ENCODE measurements at regions not wholly inside any gene's neighbourhood (a gene's known extent, or its start where the extent isn't known, plus 50 kb on each side); places are given as distances from the start of the nearest gene placed in this dataset.

DNA sequence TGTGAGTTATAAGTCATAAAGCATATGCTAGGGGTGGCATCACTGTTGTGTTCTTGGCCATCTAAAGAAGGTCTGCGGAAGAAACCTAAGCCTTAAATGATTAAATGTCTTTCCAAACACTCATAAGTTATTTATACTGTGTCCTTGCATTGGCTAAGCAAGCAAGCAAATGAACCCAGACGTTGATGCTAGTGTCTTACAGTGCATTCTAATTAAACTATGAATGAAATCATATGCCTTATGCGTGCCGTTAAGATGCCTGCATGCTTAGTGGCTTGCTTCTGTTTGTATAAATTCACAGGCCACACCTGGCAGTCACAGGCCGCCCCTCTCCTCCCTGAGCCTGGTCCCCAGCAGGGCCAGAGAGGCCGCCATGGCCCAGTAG, 49.9 kb downstream of the RIN2 start:
- no peak for DNase-seq

DNA sequence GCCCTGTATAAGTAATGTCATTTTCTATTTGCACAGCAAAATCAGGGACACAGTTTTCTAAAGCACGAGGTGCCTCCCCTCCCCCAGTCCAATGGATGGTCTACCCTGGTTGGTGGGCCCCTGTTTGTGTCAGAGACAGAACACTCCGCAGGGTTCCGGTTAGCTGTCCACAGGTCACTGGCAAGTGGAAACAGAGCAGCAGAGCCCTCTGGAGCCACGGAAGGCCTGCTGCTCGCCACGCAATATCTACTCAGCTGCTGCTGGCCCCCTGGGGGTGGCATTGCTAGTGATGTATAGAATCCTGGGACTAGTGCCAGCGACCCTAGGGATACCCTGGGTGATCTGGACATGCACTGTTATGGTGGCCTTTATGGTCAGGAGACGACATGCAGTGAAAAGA, 50.4 kb downstream of the RIN2 start:
- no peak for DNase-seq

DNA sequence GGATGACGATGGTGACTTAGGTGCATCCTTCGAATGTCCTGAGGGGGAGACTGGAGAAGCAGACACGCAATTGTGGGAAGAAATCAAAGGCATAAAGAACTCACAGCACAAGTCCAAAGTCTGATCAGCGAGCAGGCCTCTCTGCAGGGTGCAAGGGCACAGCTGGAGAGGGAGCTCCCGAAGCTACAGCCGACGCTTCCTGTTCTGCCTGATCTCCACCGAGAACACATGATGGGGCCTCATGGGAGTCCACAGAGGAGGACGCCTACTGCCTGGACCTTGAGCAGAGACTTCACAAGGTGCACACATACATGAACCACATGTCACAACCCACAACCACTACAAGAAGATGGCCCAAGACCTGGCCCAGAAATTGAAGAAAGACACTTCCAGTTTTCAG, 51.4 kb downstream of the RIN2 start:
- no peak for DNase-seq

DNA sequence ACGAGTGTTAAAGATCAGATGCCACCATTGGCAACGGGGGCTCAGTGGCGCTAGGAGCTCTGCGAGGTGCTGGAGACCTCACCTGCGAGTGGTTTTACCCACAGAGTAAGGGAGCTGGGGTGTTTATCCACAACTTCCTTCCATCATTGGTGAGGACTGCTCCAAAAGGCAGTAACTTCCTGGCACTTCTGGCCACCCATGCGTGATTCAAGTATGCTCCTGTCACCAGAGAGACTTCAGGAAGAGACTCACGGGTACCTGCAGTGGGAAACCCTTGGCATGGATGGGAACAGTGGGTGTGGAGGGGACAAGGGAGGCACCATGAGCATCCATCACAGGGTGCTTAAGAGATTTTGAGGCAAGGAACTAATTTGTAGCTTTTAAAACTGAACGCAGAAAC, 53.2 kb downstream of the RIN2 start:
- no peak for DNase-seq

DNA sequence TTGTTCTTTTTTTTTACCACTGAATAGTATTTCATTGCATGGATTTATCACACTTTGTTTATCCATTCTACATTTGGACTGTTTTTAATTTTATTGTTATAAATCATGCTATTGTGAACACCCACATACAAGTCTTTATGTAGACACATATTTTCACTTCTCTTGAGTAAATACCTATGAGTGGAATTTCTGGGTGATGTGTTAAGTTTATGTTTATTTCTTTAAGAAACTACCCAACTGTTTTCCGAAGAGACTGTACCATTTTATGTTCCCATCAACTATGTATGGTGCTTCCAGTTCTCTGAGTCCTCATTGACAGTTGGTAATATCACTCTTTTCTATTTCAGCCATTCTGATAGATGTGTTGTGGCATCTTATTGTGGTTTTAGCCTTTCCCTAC, 54.0 kb downstream of the RIN2 start:
- DNase-seq = no peak

DNA sequence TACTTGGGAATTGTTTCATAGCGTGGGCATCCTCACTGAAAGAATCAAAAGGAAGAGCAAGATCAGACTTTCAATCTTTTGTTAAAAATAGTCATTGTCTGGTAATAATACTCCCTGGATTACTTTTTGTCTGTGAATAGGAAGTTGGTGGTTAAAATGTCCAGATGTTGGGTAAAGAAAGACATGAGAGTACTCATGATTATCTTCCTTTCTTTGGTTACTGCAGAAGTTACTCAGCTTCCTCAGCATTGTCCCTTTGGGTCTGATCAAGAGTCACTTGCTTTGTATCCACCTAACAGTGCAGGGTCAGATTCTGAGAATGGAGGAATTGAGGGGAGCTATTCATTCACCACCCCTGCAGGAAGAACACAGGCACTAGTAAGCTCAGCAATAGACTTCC, 54.6 kb downstream of the RIN2 start:
- no peak for DNase-seq

DNA sequence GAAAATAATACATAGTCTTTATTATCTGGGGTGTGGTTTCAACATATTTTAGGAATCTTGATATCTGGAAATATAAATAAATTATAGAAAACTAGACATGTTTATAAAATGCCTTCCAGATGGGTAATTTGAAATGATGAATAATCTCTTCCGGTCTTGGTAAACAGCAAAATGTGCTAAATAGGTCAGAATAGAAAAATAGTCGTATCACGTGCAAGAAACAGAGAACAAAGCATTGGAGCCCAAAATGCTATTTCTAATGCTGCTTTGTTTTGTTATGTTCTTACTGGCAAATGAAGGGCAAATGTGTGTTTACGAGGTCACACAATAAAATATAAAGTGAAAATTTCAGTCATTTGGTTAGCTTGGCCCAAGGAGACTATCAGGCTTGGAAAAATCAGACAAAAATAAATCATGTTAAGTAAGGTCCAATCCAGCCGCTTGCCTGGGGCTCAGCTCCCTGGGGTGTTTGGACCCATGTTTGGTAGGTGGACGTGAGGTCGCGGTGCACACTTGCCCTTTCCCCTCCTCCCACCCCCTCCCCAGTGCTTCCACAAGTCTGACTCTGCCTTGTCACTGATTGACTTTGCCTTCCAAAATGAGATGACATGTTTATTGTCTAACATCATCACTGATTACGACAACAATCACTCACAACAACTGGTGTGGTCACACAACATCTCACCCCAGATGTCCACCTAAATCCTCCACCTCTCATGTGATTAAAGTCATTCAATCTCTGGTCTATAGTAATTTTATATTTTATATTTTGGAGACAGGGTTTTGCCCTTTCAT, 56.0 kb downstream of the RIN2 start:
- no peak for DNase-seq

DNA sequence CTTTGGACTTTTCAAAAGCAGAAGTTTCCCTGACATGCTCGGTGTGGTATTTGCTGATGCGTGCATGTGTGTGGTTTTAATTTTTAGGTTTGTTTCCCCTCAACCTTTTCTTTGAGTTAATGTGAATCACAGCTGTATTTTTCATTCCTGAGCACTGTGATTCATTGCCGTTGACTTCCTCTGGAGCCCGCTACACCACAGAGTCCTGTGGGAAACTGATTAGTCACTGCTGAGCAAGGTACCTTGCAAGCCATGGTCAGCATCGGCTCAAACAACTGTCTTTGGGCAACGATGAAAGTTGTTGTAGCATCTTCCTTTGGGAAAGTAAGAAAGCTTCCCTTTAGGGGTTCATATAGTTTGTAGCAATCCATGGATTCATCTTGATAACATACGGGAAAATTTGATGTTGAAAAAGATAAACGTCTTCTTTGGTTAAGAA, 57.5 kb downstream of the RIN2 start:
- no peak for DNase-seq

DNA sequence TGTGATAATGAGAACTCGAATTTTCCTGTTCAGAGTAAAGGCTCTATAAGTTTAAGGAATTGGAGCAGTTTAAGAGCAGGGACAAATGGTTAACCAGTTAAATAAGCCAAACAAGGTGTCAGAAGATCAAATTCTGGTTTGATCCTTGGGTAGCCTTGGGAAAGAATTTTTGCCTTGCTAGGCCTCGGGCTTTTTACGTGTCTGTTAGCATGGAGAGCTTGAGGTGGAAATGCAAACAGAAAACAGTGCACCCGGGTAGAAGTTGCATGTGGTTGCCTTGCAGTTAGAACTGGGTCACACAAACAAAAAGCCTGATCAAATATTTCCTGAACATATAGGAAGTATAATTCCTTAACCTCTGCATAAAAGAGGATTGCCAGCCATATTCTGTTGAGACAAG, 58.3 kb downstream of the RIN2 start:
- no peak for DNase-seq

DNA sequence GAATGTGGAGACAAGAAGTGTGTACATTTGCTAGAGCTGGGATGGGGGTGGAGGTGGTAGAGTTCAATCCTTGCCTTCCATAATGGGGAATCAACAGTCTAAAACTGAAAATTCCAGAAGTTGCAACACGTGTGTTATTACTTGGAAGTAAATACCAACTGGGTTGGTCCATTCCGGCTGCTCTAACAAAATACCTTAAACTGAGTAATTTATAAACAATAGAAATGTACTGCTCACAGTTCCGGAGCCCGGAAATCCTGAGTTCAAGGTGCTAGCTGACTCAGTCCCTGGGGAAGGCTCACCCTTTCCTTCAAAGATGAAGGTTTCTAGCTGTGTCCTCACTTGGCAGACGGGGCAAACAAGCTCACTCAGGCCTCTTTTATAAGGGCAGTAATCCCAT, 59.0 kb downstream of the RIN2 start:
- DNase-seq = no peak

DNA sequence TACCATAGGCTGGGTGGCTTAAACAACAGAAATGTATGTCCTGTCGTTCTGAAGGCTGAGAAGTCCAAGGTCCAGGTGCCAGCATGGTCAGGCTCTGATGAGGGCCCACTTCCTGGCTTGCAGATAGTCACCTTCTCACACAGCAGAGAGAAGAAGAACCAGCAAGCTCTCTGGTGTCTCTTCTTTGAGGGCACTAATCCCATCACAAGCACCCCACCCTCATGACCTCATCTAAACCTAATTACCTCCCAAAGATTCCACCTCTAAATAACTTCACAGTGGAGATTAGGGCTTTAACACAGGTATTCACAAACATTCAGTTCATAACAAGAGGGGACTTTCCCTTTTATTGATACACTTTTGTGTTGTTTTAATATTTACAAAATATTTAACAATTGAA, 61.1 kb downstream of the RIN2 start:
- no peak for DNase-seq

DNA sequence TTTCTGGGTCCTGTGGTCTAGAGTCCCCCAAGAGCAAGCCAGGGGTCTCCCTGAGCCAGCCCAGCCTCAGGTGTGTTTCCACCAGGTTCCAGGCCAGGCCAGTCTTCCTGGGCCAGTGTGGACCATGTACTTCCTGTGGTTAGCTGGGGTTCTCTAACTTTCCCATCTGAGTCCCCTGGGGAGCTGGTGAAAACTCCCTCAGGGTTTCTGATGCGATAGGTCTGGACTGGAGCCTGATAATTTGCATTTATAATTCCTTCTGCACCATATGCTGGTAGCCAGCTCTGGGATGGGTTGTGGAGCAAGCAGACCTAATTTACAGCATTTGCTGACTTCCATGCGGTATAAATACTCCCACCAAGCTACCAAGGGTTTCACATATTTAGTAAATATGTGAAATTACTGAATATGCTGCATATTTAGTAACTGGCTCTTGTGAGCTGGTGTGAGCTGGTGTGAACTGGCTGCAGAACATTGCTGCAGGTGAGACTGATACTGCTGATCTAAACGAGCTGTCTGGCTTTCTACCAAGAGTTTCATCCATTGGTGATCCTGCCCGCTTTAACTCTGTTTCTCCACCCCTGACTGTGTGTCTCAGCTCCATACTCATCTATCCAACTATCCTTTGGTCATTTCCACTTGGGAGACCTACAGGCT, 62.6 kb downstream of the RIN2 start:
- DNase-seq = no peak

DNA sequence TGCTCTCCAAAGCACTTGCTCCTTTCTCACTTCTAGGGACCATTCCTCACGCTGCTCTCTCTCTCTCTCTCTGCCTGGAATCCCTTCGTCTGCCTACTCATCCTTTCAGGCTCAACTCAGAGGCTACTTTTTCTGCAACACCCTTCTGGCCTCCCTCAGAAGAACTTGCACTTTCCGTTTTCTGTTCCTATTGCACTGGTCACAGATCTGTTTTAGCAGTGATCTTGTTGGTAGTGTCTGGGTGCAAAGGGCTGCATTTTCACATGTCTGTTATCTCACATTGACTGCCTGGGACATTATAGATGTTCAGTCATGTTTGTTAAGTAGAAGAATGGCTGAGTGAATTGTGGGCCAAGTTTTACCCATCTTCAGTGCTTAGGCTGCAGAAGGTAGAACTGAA, 63.5 kb downstream of the RIN2 start:
- DNase-seq = no peak

DNA sequence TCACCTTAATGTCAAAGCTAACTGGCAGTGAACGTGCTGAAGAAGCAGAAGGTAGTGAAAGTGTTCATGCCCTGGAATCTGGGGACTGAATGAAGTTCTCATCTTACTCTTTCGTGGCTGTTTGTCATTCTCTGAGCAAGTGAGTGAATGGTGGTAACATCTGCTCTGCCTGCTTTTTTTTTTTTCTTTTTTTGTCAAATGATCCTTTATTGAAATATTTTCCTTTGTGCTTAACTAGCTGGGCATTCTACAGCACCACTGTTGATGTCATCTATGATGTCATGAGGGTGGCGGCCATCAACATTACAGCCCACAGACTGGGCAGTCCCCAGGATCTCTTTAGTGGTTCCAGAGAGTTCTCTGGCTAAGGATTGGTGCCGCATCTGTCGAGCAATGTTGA, 65.2 kb downstream of the RIN2 start:
- DNase-seq = no peak

DNA sequence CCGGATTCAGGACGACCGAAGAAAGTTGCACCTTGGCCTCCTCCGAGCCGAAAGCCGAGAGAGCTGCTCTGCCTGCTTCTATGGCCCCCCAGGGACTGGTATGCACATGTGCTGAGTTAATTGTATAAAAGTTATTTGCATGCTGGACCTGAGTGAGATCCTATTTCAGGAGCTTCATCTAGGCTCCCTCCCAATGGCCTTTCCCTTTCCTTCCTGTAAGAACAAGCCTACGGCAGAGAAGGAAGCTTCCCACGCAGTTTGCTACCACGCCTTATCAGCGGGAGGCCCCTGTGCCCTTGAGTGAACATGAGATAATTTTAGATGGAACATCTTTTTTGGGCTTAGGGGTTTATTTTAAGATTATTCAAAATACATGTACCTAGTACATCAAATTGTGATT, 65.9 kb downstream of the RIN2 start:
- no peak for DNase-seq

DNA sequence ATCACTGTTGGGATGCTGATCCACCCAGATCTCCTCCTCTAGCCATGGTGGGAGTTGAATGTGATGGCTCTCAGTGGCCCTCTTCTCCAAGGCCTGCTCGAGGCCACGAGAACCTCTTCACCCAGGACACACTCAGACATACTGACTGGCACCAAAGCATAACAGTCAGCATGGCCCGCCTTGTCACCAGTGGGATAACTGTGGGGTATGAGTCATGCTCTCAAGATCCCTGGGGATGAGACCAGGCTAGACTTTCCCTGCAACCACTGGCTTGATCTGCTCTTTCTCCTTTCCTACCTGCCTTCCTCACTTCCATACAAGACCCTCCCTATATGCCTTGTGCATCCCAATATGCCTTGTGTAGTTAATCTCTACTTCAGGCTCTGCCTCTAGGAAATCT, 66.8 kb downstream of the RIN2 start:
- no peak for DNase-seq

DNA sequence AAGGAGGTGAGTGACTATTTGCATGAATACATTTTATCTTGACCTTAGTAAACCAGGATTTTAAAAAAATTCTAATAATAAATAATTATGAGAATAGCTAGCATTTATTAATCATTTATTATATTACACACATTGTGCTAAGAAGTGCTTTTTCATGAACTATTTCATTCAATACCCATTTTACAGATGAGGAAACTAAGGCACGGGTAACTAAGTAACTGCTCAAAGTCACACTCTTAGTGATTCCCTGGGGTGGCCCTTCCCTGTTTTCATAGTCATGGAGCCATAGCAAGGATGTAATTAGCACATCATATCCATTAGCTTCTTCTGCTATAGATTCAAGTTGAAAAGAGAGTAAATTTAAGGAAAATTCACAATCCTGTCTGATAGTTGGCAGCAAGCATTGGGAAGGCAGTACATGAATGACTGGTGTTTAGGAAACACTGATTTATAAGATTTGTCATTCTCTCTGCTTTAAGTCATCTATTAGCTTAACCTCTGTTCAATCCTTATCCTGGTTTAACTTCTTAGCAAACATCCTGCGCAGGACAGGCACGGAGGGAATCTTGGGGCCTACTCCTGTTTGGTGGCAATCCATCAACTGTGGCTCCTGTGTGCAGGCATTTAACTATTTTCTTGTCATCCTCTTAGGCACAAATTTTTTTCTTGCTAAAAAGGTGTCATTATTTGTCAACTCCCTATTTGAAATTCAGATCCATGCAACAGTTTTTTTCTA, 68.3 kb downstream of the RIN2 start:
- no peak for DNase-seq

DNA sequence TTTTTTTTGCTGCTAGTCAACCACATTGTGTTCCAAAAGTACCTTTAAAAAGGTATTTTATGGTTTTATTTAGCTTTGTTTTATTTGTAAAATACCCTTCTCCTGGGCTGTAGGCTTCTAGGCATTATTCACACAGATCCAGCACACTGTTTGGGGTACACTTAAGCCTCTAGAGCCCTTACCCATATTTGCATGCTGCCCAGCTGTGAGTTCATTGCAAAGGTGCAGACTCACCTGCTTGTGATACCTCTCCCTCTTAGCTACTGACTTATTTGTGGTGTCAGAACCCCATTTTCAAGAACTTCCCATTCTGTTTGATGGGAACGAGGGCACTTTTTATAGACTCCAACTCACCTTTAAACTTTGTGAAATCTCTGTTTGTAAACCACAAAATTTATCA, 69.8 kb downstream of the RIN2 start:
- DNase-seq = no peak

DNA sequence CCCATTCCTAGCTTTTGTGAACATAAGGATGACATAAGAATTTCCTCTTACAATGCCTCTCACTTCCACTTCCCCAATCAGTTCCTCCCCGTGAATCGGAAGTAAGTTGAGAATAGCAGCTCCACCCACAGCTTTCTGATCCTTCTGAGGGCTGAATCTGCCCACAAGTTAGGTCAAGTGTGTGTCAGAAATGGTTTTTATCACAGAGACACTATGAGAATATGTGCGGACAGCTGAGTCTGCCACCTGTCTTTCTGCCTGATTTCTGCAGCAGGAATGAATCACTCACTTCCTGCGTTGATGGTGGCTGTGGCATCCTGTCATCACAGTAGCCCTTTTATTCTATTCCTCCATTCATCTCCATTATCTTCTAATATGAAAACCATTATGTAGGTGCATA, 70.2 kb downstream of the RIN2 start:
- no peak for DNase-seq

DNA sequence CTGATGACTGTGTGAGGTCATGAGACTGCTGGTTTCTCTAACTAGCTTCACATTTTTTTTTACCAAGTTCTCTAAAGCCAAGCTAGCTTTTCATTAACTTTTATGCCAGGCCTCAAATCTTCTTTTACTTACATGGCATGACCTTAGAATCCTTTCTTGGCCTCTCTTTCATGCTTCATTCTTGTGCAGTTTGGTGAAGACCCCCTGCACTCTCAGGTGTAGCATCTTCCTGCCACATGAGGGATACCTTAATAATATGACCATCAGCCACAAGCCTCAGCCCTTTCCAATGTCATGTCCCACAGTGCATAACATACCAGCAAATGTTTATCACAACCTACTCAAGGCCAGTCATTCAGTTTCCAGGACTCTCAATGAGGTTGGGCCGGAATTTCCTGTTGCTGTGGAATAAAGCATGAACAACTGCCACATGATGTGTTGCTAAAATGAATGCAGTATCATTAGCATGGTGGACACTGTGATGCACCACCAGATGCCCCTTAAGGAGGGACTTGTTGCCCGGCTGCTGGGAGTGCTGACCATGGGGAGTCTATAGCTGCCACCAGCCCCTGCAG, 72.2 kb downstream of the RIN2 start:
- DNase-seq = no peak

DNA sequence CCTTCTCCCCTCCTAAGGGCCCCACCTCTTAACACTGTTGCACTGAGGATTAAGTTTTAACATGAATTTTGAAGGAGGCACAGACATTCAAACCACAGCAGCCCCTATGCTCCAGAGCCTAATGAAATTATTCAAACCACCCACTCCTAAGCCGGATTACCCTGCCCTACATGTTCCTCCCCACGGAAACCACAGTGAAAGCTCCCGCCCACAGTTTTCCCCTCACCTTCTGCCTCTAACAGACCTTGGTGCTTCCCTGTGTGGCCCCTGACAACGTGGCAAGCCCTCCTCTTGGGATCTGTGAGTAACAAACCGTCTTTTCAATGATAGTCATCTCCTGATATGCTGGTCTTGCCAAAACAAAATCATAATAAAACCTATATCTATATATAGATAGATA, 74.8 kb downstream of the RIN2 start:
- no peak for DNase-seq

DNA sequence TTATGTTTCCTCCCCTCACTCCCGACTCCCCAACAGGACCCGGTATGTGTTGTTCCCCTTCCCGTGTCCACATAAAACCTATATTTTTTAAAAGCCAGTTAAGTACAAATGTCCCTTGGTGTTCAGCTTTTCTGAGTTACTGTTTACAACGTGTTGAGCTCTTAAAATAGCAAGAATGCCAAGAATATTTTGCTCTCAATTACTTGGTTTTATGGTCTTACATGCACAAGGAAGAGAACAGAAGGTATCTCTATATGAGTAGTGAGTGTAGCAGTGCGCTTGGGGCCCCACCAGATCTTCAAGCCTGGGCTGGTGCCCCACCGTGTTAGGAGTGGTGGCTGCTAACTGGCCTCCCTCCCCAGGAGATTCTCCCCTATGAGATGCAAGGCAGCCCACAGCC, 75.3 kb downstream of the RIN2 start:
- no peak for DNase-seq

DNA sequence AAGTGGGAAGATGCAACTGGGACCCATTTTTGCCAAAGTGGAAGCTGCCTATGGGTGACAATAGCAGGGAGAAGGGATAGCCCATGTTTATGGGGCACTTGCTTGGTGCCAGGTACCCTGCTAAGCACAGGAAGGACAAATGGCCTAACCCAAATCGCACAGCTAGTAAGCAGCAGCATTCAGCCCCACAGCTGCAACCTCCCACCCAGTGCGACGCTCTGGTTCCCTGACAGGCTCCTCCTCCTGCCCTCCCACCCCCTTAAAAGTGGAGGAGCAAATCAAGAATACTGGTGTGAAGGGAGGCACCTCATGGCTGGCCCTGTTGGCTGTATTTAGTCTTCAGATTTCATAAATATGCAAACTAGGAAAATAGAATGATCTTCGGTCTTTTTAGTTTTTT, 76.2 kb downstream of the RIN2 start:
- DNase-seq = no peak

DNA sequence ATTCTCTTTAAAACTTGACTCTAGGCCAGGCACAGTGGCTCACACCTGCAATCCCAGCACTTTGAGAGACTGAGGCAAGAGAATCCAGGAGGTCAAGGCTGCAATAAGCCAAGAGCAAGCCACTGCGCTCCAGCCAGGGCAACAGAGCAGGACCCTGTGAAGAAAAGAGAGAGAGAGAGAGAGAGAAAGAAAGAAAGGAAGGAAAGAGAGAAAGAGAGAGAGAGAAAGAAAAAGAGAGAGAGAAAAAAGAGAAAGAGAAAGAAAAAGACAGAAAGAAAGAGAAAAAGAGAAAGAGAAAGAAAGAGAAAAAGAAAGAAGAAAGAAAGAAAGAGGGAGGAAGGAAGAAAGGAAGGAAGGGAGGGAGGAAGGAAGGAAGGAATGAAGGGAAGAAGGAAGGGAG, 76.7 kb downstream of the RIN2 start:
- no peak for DNase-seq
